Hepatocyte (in vitro differentiated cells): ENCODE measurements at regions not wholly inside any gene's neighbourhood (a gene's known extent, or its start where the extent isn't known, plus 50 kb on each side); places are given as distances from the start of the nearest gene placed in this dataset.

Source experiments
- EZH2 ChIP-seq: fragments of 200-600 bp; sonication (generic); IDR thresholded peaks from 2 replicates; pipeline ENCODE4 v1.6.1; 2016; ENCODE audit warnings: antibody characterized with exemption, mild to moderate bottlenecking, borderline replicate concordance
- EZH2phosphoT487 ChIP-seq: fragments of 200-600 bp; sonication (generic); IDR thresholded peaks from one replicate; pipeline ENCODE4 v1.6.1; 2018; ENCODE audit warnings: antibody characterized with exemption, mild to moderate bottlenecking, low read depth, moderate library complexity; ENCODE audit not compliant: unreplicated experiment, severe bottlenecking
- TF ChIP-seq, protein P1 (sequence below): fragments of 200-600 bp; sonication (generic); IDR thresholded peaks from 2 replicates; pipeline ENCODE4 v1.5.1; 2016; ENCODE audit warnings: antibody characterized with exemption, mild to moderate bottlenecking; ENCODE audit not compliant: poor library complexity

DNA sequence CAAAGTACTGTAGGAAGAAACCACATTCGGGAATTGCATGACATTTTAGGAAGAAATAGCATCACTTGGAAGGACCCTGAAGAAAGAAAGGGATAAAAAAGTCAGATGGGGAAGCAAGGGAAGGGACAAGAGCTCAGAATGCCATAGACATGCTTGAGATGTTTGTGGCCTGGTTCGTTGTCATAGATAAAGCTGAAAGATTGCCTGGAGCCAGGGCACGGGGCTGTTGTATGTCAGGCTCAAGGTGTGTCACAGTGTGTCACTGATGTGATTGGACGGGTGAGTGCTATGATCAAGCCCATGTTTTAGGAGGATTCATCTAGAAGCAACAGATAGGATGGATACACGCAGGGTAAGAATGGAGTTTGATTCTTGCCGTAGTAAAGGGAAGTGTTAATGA is 216.2 kb upstream of the SOX4 start:
- TF ChIP-seq, protein P1, sequence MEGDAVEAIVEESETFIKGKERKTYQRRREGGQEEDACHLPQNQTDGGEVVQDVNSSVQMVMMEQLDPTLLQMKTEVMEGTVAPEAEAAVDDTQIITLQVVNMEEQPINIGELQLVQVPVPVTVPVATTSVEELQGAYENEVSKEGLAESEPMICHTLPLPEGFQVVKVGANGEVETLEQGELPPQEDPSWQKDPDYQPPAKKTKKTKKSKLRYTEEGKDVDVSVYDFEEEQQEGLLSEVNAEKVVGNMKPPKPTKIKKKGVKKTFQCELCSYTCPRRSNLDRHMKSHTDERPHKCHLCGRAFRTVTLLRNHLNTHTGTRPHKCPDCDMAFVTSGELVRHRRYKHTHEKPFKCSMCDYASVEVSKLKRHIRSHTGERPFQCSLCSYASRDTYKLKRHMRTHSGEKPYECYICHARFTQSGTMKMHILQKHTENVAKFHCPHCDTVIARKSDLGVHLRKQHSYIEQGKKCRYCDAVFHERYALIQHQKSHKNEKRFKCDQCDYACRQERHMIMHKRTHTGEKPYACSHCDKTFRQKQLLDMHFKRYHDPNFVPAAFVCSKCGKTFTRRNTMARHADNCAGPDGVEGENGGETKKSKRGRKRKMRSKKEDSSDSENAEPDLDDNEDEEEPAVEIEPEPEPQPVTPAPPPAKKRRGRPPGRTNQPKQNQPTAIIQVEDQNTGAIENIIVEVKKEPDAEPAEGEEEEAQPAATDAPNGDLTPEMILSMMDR = no peak
- TF ChIP-seq EZH2phosphoT487 = no peak
- TF ChIP-seq EZH2 = no peak
